Activated CD8-positive, alpha-beta T cell treated with anti-CD3 and anti-CD28 coated beads for 36 hours (primary cell): ENCODE measurements at regions not wholly inside any gene's neighbourhood (a gene's known extent, or its start where the extent isn't known, plus 50 kb on each side); places are given as distances from the start of the nearest gene placed in this dataset.

ENCODE experiments used
- ATAC-seq: fragments of 200-7000 bp; cut with Tn5 transposase; one replicate; pipeline ENCODE4 v1.10.0; 2021; ENCODE audit warnings: mild to moderate bottlenecking, moderate library complexity
- CTCF ChIA-PET: fragments of 350-600 bp; sonication (Branson Sonifier 250); formaldehyde crosslinking; loops from one replicate; lab custom pipeline; 2021; ENCODE audit warnings: antibody characterized with exemption; lab: Charles Lee
- POLR2A ChIA-PET: fragments of 350-600 bp; sonication (Branson Sonifier 250); formaldehyde crosslinking; loops from one replicate; lab custom pipeline; 2021; ENCODE audit warnings: antibody characterized with exemption; lab: Charles Lee
- DNase-seq: peaks from one replicate; pipeline ENCODE4 v3.0.0-alpha.2; 2020
- H3K27ac Mint-ChIP-seq: one replicate; pipeline ENCODE4 v1.8.0; 2021; ENCODE audit warnings: mild to moderate bottlenecking, mixed read lengths
- H3K27me3 Mint-ChIP-seq: one replicate; pipeline ENCODE4 v1.8.0; 2021; ENCODE audit warnings: mixed read lengths
- H3K36me3 Mint-ChIP-seq: one replicate; pipeline ENCODE4 v1.8.0; 2021; ENCODE audit warnings: low read depth, mixed read lengths
- H3K4me1 Mint-ChIP-seq: one replicate; pipeline ENCODE4 v1.8.0; 2021; ENCODE audit warnings: low read depth, mixed read lengths
- H3K4me3 Mint-ChIP-seq: one replicate; pipeline ENCODE4 v1.8.0; 2021; ENCODE audit warnings: mild to moderate bottlenecking, moderate library complexity, mixed read lengths
- H3K9me3 Mint-ChIP-seq: one replicate; pipeline ENCODE4 v1.8.0; 2021; ENCODE audit warnings: mixed read lengths
- intact Hi-C: fragments of 100-400 bp; cut with micrococcal nuclease; formaldehyde crosslinking; loops from one replicate; pipeline ENCODE4 v1.10.0; 2022
- TF ChIP-seq, protein P1 (sequence below): fragments of 200-600 bp; IDR thresholded peaks from one replicate; pipeline ENCODE4 v1.8.0; 2022; ENCODE audit warnings: antibody characterized with exemption, mild to moderate bottlenecking

- TF ChIP-seq, protein P1, sequence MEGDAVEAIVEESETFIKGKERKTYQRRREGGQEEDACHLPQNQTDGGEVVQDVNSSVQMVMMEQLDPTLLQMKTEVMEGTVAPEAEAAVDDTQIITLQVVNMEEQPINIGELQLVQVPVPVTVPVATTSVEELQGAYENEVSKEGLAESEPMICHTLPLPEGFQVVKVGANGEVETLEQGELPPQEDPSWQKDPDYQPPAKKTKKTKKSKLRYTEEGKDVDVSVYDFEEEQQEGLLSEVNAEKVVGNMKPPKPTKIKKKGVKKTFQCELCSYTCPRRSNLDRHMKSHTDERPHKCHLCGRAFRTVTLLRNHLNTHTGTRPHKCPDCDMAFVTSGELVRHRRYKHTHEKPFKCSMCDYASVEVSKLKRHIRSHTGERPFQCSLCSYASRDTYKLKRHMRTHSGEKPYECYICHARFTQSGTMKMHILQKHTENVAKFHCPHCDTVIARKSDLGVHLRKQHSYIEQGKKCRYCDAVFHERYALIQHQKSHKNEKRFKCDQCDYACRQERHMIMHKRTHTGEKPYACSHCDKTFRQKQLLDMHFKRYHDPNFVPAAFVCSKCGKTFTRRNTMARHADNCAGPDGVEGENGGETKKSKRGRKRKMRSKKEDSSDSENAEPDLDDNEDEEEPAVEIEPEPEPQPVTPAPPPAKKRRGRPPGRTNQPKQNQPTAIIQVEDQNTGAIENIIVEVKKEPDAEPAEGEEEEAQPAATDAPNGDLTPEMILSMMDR, result no peak
- Mint-ChIP-seq H3K9me3 (no peaks in the 10 kb centered on the region), H3K4me1 (no peaks in the 10 kb centered on the region), H3K27ac (no peak overlapping the region), H3K4me3 (no peak overlapping the region), H3K36me3 (no peaks in the 10 kb centered on the region), H3K27me3 (no peaks in the 10 kb centered on the region)
- DNase-seq, result no peak
- ChIA-PET CTCF (no interaction called here), POLR2A (no interaction called here)
- intact Hi-C loops, result no loop called here
- ATAC-seq, result no peak
These were observed 326.6 kb downstream of the MN1 start for GRCh38 chr22:27474711-27475547.

DNA sequence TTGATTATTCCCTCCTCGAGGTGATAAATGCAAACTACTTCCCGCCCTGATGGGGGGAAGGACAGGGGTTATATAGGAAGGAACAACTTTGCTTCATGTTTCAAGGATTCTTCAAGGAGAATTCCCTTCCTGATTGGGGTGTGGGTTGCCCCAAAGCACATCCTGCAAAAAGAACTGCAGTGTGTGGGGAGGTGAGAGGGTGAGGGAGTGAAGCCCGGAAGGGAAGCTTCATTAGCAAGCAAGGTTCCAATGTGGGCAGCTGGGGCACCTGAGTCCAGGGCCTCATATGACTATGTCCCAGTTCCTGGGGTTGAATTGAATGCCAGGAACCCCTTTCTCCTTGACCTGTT is 326.0 kb downstream of the MN1 start:
- Mint-ChIP-seq H3K4me1 (no peaks in the 10 kb centered on the region), H3K27ac (no peak overlapping the region), H3K36me3 (no peaks in the 10 kb centered on the region), H3K27me3 (no peaks in the 10 kb centered on the region), H3K9me3 (no peaks in the 10 kb centered on the region), H3K4me3 (no peak overlapping the region)
- intact Hi-C loops, result no loop called here
- TF ChIP-seq, protein P1, result no peak
- ATAC-seq, result no peak
- CTCF ChIA-PET, result no interaction called here
- POLR2A ChIA-PET, result no interaction called here
- DNase-seq, result no peak

DNA sequence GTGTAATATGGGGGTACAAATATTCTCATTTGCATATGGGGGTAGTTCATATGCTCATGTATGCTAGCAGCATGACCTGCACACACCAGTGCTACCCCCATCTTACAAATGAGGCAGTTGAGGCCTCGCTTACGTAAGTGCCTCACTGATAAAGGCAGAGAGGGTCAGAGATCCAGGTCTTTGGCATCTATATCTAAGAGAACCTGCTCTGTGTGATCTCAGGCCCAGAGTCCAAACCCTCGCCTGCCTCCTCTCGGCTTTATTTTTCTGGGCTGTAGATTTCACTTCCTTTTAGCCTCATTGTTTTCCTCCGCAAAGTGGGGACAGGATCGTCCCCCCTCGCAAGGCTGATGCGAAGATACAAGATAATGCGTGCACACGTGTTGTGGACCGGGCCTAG is 325.2 kb downstream of the MN1 start:
- intact Hi-C loops, result no loop called here
- DNase-seq, result no peak
- no peak for ATAC-seq
- Mint-ChIP-seq H3K27me3 (no peaks in the 10 kb centered on the region), H3K27ac (no peak overlapping the region), H3K36me3 (no peaks in the 10 kb centered on the region), H3K9me3 (no peaks in the 10 kb centered on the region), H3K4me1 (no peaks in the 10 kb centered on the region), H3K4me3 (no peak overlapping the region)
- ChIA-PET CTCF (no interaction called here), POLR2A (no interaction called here)
- TF ChIP-seq, protein P1, result no peak

DNA sequence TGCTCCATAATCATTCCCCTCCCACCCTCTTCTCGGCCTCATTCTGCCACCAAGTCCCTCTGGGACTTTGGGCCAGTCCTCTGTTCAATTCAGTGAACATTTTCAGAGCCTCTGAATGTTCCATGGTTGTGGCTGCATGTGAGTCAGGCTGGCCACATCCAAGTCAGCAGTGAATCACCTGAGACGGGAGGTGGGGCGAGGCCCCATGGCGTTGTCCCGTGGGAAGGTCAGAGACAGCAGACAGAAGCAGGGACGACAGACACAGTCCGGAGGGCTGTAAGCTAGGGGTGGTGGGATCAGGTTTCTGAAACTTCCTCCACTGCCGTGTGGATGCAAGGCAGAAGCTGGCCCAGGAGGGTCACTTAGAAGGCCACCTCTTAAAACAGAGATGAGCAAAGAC is 324.8 kb downstream of the MN1 start:
- Mint-ChIP-seq H3K4me1 (no peaks in the 10 kb centered on the region), H3K27ac (no peak overlapping the region), H3K4me3 (no peak overlapping the region), H3K27me3 (no peaks in the 10 kb centered on the region), H3K9me3 (no peaks in the 10 kb centered on the region), H3K36me3 (no peaks in the 10 kb centered on the region)
- ChIA-PET CTCF (no interaction called here), POLR2A (no interaction called here)
- TF ChIP-seq, protein P1, result no peak
- intact Hi-C loops, result no loop called here
- no peak for ATAC-seq
- DNase-seq, result no peak

DNA sequence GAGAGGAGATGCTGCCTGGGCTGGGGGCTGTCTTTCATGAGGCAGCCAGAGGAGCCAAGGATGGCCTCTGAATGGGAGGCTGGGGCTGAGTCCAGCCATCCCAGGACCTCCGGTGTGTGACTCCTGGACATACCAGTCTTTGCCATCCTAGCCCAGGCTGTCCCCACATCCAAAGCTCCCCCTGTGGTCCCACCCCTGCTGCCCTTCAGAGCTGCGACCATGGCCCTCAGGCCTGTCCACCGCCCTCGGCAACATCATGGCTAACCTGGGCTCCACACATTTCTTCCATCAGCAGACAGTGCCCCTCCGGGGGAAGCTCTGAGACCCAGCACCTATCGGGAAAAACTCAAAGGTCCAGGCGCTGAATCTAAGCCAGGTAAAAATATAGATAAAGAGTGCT is 324.4 kb downstream of the MN1 start:
- no peak for ATAC-seq
- TF ChIP-seq, protein P1, result no peak

More for the DNA sequence above, 324.4 kb downstream of the MN1 start:
- Mint-ChIP-seq H3K9me3 (no peaks in the 10 kb centered on the region), H3K27ac (no peak overlapping the region), H3K4me3 (no peak overlapping the region), H3K4me1 (no peaks in the 10 kb centered on the region), H3K27me3 (no peaks in the 10 kb centered on the region), H3K36me3 (no peaks in the 10 kb centered on the region)
- CTCF ChIA-PET, result no interaction called here
- intact Hi-C loops, result no loop called here
- POLR2A ChIA-PET, result no interaction called here
- DNase-seq, result no peak
